Right lobe of liver (tissue), 4 donors: ENCODE measurements at regions not wholly inside any gene's neighbourhood (a gene's known extent, or its start where the extent isn't known, plus 50 kb on each side); places are given as distances from the start of the nearest gene placed in this dataset.

Source experiments
- CTCF ChIP-seq, 4 donors: fragments of 200-600 bp in 3 of 4; fragments of 450-650 bp in 1 of 4; IDR thresholded peaks; one replicate each; pipeline versions ENCODE4 v1.5.1 to v1.8.0; 2016 to 2022; ENCODE audit warnings: antibody characterized with exemption in 4 of 4, mild to moderate bottlenecking in 2 of 4
- POLR2A ChIP-seq: fragments of 450-650 bp; IDR thresholded peaks from one replicate; pipeline ENCODE4 v1.6.1; 2017; ENCODE audit warnings: antibody characterized with exemption, mild to moderate bottlenecking
- donor health status: DM: no; HTN: no; CAD: no.
- donor health status: DM: no; HTN: no; CAD: no.
- donor health status: DM: no; HTN: yes; CAD: no.

DNA sequence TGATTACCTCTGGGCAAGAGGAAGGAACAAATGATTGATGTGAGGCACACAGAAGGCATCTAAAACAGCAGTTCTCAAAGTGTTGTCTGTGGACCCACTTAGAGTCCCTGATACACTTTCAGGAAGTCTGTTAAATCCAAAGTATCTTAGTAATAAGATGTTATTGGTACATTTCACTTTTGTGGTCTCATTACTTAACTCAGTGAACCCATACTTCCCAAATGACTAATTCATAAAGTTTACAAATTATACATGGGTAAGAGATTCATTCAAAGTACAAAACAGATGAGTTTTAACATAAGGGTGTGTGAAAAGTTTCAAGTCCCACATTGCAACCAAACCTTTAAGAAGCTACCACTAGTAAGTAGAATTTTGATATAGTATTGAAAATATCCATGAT lies 440.5 kb downstream of the NUP35 start:
- TF ChIP-seq CTCF (IDR thresholded peaks at IDR 0.05) (no peak), POLR2A (no peak)
